Activated CD8-positive, alpha-beta memory T cell treated with anti-CD3 and anti-CD28 coated beads, Interleukin-2, amount 50 U/mL, for 48 hours (primary cell): ENCODE measurements at regions not wholly inside any gene's neighbourhood (a gene's known extent, or its start where the extent isn't known, plus 50 kb on each side); places are given as distances from the start of the nearest gene placed in this dataset.
"Not testable (repeated sequence)": the region's sequence is repeated elsewhere in the genome, so short reads cannot be mapped to it uniquely, and the experiment has no call there.

Experiments
- DNase-seq: peaks from one replicate; pipeline ENCODE4 v3.0.0-alpha.2; 2020

GRCh38 chr9:99647604-99648003 lies 174.1 kb upstream of the NR4A3 start:
- DNase-seq: no peak

- no peak for DNase-seq
Measured at GRCh38 chr9:99650187-99650874, 171.4 kb upstream of the NR4A3 start.

- no peak for DNase-seq
Measured at GRCh38 chr9:99660191-99660636, 161.5 kb upstream of the NR4A3 start.

GRCh38 chr9:99663297-99663696 lies 158.4 kb upstream of the NR4A3 start:
- no peak for DNase-seq

GRCh38 chr9:99663856-99664255 lies 157.8 kb upstream of the NR4A3 start:
- DNase-seq: no peak

- DNase-seq: no peak
Measured at GRCh38 chr9:99666571-99666970, 155.1 kb upstream of the NR4A3 start.

- DNase-seq: not testable (repeated sequence)
Measured at GRCh38 chr9:99670886-99671285, 150.8 kb upstream of the NR4A3 start.

GRCh38 chr9:99677281-99677680 lies 144.4 kb upstream of the NR4A3 start:
- DNase-seq: no peak

- DNase-seq: no peak
Measured at GRCh38 chr9:99678566-99678965, 143.1 kb upstream of the NR4A3 start.

- DNase-seq: no peak
Measured at GRCh38 chr9:99680191-99680590, 141.5 kb upstream of the NR4A3 start.

- no peak for DNase-seq
Measured at GRCh38 chr9:99681113-99681512, 140.6 kb upstream of the NR4A3 start.

- DNase-seq: no peak
Measured at GRCh38 chr9:99682378-99682777, 139.3 kb upstream of the NR4A3 start.

GRCh38 chr9:99682870-99683269 lies 138.8 kb upstream of the NR4A3 start:
- DNase-seq: no peak

- DNase-seq: no peak
Measured at GRCh38 chr9:99690573-99690972, 131.1 kb upstream of the NR4A3 start.

GRCh38 chr9:99693888-99694287 lies 127.8 kb upstream of the NR4A3 start:
- DNase-seq: no peak

GRCh38 chr9:99694393-99694792 lies 127.3 kb upstream of the NR4A3 start:
- DNase-seq: no peak

- no peak for DNase-seq
Measured at GRCh38 chr9:99699396-99699795, 122.3 kb upstream of the NR4A3 start.

- no peak for DNase-seq
Measured at GRCh38 chr9:99712214-99712613, 109.5 kb upstream of the NR4A3 start.

GRCh38 chr9:99713838-99714306 lies 107.8 kb upstream of the NR4A3 start:
- DNase-seq: no peak

- DNase-seq: no peak
Measured at GRCh38 chr9:99718631-99719030, 103.1 kb upstream of the NR4A3 start.

- DNase-seq: no peak
Measured at GRCh38 chr9:99720455-99721050, 101.1 kb upstream of the NR4A3 start.

- no peak for DNase-seq
Measured at GRCh38 chr9:99721898-99722297, 99.8 kb upstream of the NR4A3 start.

- no peak for DNase-seq
Measured at GRCh38 chr9:99722877-99723276, 98.8 kb upstream of the NR4A3 start.

- no peak for DNase-seq
Measured at GRCh38 chr9:99724640-99725039, 97.0 kb upstream of the NR4A3 start.

GRCh38 chr9:99725852-99726251 lies 95.8 kb upstream of the NR4A3 start:
- DNase-seq: no peak
